ENCODE measurements at regions not wholly inside any gene's neighbourhood (a gene's known extent, or its start where the extent isn't known, plus 50 kb on each side); places are given as distances from the start of the nearest gene placed in this dataset.

- no peak for DNase-seq
Measured at GRCh38 chr3:148604270-148605085, 93.2 kb upstream of the AGTR1 start.

DNA sequence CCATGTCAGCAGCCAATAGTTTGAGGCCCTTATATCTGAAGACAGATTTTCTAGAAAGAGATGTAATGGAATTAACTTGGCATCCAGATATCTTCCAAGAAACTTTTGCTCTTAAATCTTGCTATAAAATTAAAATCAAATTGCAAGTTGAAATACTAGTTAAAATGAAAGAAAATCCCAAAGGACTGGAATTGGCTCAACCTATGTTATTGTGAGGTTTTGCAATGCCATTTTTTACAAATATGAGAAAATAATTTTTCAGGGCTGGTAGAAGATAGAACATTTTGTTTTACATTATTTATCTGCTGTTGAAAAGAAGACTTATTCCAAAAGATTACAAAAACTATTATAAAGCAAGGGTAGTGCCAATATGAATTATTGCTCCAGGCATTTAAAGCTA is 92.2 kb upstream of the AGTR1 start:
- no peak for DNase-seq

DNA sequence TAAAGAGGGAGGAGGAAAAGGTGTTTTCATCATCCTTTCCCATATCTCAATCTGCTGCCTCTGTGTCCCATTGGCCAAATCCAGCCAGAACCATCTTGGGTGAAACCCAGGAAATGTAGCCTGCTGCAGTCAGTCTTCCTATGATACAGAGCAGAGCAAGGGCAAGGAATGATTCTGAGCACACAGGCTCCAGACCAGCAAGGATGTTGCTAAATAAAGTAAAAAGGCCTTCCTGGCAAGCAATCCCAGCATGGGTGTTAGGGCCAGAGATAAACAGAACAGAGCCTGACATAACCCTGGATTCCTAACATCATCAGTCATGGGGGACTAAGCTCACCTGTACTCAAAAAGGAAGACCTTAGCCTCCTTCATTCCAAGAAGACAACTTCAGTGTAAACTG is 90.7 kb upstream of the AGTR1 start:
- DNase-seq = no peak

GRCh38 chr3:148607491-148607890 is 90.2 kb upstream of the AGTR1 start:
- DNase-seq = no peak

- DNase-seq = no peak
Measured at GRCh38 chr3:148612278-148612677, 85.4 kb upstream of the AGTR1 start.

- DNase-seq = no peak
Measured at GRCh38 chr3:148615382-148615781, 82.3 kb upstream of the AGTR1 start.

- no peak for DNase-seq
Measured at GRCh38 chr3:148625095-148625736, 72.5 kb upstream of the AGTR1 start.

DNA sequence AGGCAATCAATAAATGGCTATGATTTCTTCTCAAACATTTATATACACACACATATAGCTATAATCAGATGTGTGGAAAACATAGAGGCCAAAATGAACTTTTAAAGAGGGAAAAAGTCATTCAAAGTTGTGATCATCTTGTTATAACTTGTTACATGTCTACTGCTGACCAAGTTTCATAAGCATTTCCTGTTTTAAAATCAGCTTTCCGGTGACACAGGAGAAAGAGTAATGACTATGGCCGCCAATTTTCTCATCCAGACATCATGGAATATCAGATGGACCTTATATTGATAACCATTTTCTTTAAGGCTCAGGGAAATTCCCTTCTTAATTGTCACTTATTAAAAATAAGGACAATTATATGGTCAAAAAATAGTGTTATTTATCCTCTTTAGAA is 71.7 kb upstream of the AGTR1 start:
- no peak for DNase-seq

GRCh38 chr3:148629006-148629405 is 68.7 kb upstream of the AGTR1 start:
- DNase-seq = no peak

DNA sequence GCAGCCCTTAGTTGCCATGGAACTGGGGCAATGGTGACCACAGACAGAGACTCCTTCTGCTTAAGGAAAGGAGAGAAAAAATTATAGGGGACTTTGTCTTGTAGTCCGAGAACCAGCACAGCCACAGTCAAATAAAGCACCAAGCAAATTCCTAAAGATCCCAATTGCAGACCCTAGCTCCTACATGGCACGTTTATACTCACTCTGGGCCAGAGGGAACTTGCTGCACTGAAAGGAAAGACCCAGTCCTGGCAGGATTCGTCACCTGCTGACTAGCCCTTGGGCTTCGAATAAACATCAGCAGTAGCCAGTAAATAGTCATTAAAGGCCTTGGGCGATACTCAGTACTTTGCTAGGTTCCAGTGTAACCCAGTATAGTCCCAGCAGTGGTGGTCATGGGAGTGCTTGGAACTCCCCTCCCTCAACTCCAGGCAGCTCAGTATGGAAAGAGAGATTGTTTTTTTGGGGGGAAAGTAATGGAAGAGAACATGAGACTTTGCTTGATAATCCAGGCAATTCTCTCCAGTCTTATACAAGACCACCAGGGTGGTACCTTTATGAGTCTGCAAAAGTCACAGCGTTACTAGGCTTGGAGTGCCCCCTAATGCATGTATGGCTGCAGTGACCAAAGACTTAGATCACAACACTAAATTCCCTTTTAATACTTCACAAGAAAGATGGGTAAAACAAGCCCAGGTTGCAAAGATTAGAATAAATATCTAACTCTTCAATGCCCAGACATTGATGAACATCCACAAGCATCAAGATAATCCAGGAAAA is 66.4 kb upstream of the AGTR1 start:
- peak; percentile 4 for DNase-seq

- no peak for DNase-seq
Measured at GRCh38 chr3:148641722-148642121, 56.0 kb upstream of the AGTR1 start.

DNA sequence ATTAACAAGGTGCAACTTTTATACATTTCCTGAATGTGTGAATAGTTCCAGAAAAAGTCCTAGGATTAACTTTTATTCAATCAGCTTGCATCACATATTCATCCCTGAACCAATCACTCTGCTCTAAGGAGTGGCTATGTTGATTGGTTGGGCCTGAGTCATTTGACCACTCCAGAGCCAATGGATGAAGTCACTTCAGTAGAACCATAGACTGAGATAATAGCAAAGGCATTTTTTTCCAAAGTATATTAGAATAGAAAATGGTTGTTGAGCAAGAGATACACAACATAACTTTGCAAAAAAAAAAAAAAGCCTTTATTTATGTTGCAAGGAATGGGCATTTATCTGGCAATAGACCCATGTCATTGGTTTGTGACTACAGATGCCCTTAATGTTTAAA is 55.5 kb upstream of the AGTR1 start:
- DNase-seq = no peak

DNA sequence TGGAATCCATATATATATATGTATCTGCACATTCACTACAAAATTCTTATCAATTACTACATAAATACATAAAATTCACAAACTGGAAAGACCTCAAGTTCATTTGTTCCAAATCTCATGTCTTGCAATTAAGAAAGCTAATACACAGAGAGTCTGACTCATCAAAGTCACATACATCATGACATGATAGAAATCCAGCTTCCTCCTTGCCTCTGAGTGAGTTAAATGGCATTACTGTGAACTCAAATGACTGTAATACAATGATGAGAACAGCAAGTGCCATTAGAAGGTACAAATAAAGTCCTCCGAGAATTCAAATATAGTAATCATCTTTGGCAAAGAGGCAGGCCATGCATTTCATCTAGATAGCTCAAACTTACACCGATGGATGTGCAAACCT is 55.1 kb upstream of the AGTR1 start:
- DNase-seq = no peak

DNA sequence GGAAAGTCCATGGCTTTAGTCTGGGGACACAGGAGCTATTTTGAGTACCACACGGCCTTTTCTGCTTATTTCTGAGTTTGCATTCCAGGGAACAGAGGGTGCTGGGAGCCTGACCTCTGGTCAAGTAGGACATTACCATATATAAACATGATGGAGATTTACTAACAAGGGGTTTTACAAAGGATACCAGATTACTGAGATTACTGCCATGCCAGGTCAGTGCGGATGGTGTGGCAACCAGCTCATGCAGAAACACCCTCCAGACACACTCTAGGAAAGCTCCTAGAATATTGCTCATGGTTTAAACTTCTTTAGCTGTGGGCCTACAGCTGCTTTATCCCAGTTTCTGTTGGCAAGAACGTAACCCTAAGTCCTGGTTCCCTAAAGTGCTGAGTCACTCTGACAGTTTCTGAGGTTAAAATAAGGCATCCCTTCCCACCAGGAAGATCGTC is 54.3 kb upstream of the AGTR1 start:
- no peak for DNase-seq

- DNase-seq = no peak
Measured at GRCh38 chr3:148646126-148646665, 51.5 kb upstream of the AGTR1 start.

All from NCI-H146 (cell line).